ENCODE measurements at regions not wholly inside any gene's neighbourhood (a gene's known extent, or its start where the extent isn't known, plus 50 kb on each side); places are given as distances from the start of the nearest gene placed in this dataset.

GRCh38 chr9:8071445-8071798, 271.8 kb upstream of the DMAC1 start:
- CTCF ChIA-PET, result no interaction called here
- H4K20me1 ChIP-seq (replicated peaks; ENCODE audit: control insufficient read depth, extremely low read depth, insufficient read depth, low read length), result no peaks in the 10 kb centered on the region
- no peak overlapping the region for H3K4me3 ChIP-seq (replicated peaks in 1 of 3; ENCODE audit: insufficient read depth in 1 of 3, low read depth in 1 of 3, low read length in 3 of 3)
- no peak overlapping the region for H3K27ac ChIP-seq (ENCODE audit: insufficient read depth, low read depth, low read length)
- no peak for TF ChIP-seq FOS (IDR thresholded peaks at IDR 0.05; ENCODE audit: borderline replicate concordance, insufficient read depth, low read length)
- TF ChIP-seq POLR2A (IDR thresholded peaks at IDR 0.05; ENCODE audit: low read depth, low read length), result no peak
- TF ChIP-seq MYC (IDR thresholded peaks at IDR 0.05; ENCODE audit: low read depth, low read length), result no peak
- TF ChIP-seq GATA2 (IDR thresholded peaks at IDR 0.05; ENCODE audit: insufficient read depth, insufficient read length, low read depth, low read length), result no peak
- TF ChIP-seq CTCF (IDR thresholded peaks at IDR 0.05; ENCODE audit: extremely low read depth in 1 of 2, insufficient read depth in 1 of 2, low read depth in 1 of 2, low read length in 2 of 2), result no peak
- TF ChIP-seq JUN (IDR thresholded peaks at IDR 0.05; ENCODE audit: borderline replicate concordance, insufficient read depth, insufficient read length, low read depth), result no peak
- no peak for TF ChIP-seq POLR2AphosphoS5 (IDR thresholded peaks at IDR 0.05; ENCODE audit: insufficient read depth, low read depth, low read length)
- TF ChIP-seq MAX (IDR thresholded peaks at IDR 0.05; ENCODE audit: insufficient read depth, insufficient read length), result no peak
- no peak for TF ChIP-seq EZH2 (IDR thresholded peaks at IDR 0.05; ENCODE audit: borderline replicate concordance, low read depth, low read length, severe bottlenecking)
- H3K4me1 ChIP-seq (ENCODE audit: control insufficient read depth, extremely low read depth, insufficient read depth, low read length), result no peaks in the 10 kb centered on the region
- no peaks in the 10 kb centered on the region for H3K27me3 ChIP-seq (ENCODE audit: control insufficient read depth in 2 of 2, insufficient read depth in 2 of 2, low read length in 2 of 2)
- H3K36me3 ChIP-seq (ENCODE audit: control insufficient read depth in 2 of 2, extremely low read depth in 1 of 2, insufficient read depth in 2 of 2, low read length in 2 of 2), result no peaks in the 10 kb centered on the region
- DNase-seq (ENCODE audit: low read depth, low spot score) (no peak), FAIRE-seq (no peak)
- intact Hi-C loops (cut with micrococcal nuclease), result no loop called here
- no peak overlapping the region for H3K9ac ChIP-seq (replicated peaks; ENCODE audit: extremely low read depth, insufficient read depth, low read length)
- no TSS peak for BruUV-seq (replicated peaks)
- H3K9me3 ChIP-seq (replicated peaks; ENCODE audit: control insufficient read depth, insufficient read depth, low read length), result no peaks in the 10 kb centered on the region
- no peaks in the 10 kb centered on the region for H3K79me2 ChIP-seq (ENCODE audit: control insufficient read depth, insufficient read depth, low read length)
- H2AFZ ChIP-seq (ENCODE audit: low read depth, low read length), result no peak overlapping the region
- dilution Hi-C loops (cut with MboI; ENCODE audit: extremely low pct_ligation_motif_present, low sequenced_read_pairs), result no loop called here
- H3K9me1 ChIP-seq (replicated peaks; ENCODE audit: control insufficient read depth, extremely low read depth, insufficient read depth, low read length), result no peaks in the 10 kb centered on the region
- POLR2A ChIA-PET, result no interaction called here
- no peak overlapping the region for H3K4me2 ChIP-seq (ENCODE audit: insufficient read depth, low read length)

Measured in endothelial cell of umbilical vein (primary cell).